Upper lobe of left lung (tissue), 6 donors: ENCODE measurements at regions not wholly inside any gene's neighbourhood (a gene's known extent, or its start where the extent isn't known, plus 50 kb on each side); places are given as distances from the start of the nearest gene placed in this dataset.

Experiments
- ATAC-seq, 2 donors: fragments of 200-7000 bp; cut with Tn5 transposase; one replicate each; pipeline ENCODE4 v1.9.1; 2022; ENCODE audit warnings: mild to moderate bottlenecking in 2 of 2, moderate library complexity in 2 of 2; ENCODE audit not compliant: low FRiP score in 2 of 2
- DNase-seq, 2 donors: peaks; one replicate each; pipeline ENCODE4 v3.0.0-alpha.2; 2019 to 2020
- H3K27ac ChIP-seq, 4 donors: fragments of 200-600 bp; sonication (generic); one replicate each; pipeline ENCODE4 v1.5.1; 2016 to 2019
- H3K27me3 ChIP-seq, 4 donors: fragments of 200-600 bp; sonication (generic); one replicate each; pipeline ENCODE4 v1.5.1; 2017 to 2019
- H3K36me3 ChIP-seq, 4 donors: fragments of 200-600 bp; sonication (generic); one replicate each; pipeline ENCODE4 v1.5.1; 2016 to 2019
- H3K4me1 ChIP-seq, 4 donors: fragments of 200-600 bp; sonication (generic); one replicate each; pipeline ENCODE4 v1.5.1; 2018 to 2019
- H3K4me3 ChIP-seq, 4 donors: fragments of 200-600 bp; sonication (generic); one replicate each; pipeline ENCODE4 v1.5.1; 2017 to 2019; ENCODE audit warnings: mild to moderate bottlenecking in 2 of 4, moderate library complexity in 1 of 4
- H3K9me3 ChIP-seq, 4 donors: fragments of 200-600 bp; sonication (generic); one replicate each; pipeline ENCODE4 v1.5.1; 2018 to 2019
- EP300 ChIP-seq, 4 donors: sonication (generic); formaldehyde crosslinking; IDR thresholded peaks; one replicate each; pipeline ENCODE4 v1.5.1; 2017; ENCODE audit warnings: antibody characterized with exemption in 4 of 4, control low read depth in 2 of 4
- POLR2A ChIP-seq, 4 donors: fragments of 450-650 bp; IDR thresholded peaks; one replicate each; pipeline ENCODE4 v1.5.1; 2016 to 2017; ENCODE audit warnings: antibody characterized with exemption in 4 of 4, mild to moderate bottlenecking in 2 of 4
- POLR2AphosphoS5 ChIP-seq, 2 donors: sonication (generic); formaldehyde crosslinking; IDR thresholded peaks; one replicate each; pipeline ENCODE4 v1.5.1; 2017; ENCODE audit warnings: antibody characterized with exemption in 2 of 2
- WGBS, 2 donors: methylation state at CpG; one replicate each; pipeline ENCODE4 v1.1.5; 2017 to 2018; 5-methylcytosine and 5-hydroxymethylcytosine counted together
- TF ChIP-seq, protein P1 (sequence below), 6 experiments: fragments of 450-650 bp in 4 of 6; fragments of 200-600 bp in 2 of 6; sonication (generic) in 2 of 6; IDR thresholded peaks; one replicate each; pipeline ENCODE4 v1.5.1; 2016 to 2019; ENCODE audit warnings: antibody characterized with exemption in 6 of 6
- donor health status: DM: no; HTN: no; CAD: no; lungs with moderate emphysema.
- donor health status: DM: no; HTN: yes; CAD: no; lungs with severe emphysema.

DNA sequence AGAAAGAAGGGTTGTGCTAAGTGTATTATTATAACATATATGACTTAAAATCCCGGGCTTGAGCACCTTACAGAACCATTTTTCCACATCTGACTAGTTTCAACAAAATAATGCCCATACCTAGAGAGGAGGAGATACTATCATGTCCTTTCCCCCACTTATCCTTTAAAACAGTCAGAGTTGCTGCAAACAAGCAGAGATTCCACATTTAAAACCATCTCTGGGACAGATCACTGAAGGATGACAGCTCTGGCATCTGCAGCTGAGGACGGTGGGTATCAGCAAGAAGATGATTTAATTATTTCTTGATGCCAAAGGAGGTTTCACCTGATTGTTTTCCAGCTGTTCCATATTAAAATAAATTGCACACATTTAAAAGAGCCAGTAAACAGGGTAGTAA is 328.0 kb upstream of the TMTC1 start:
- WGBS, 2 donors: 81 to 82% methylated on average over 2 of the region's 2 CpGs
- DNase-seq (no peak), ATAC-seq (no peak)
- TF ChIP-seq, protein P1, sequence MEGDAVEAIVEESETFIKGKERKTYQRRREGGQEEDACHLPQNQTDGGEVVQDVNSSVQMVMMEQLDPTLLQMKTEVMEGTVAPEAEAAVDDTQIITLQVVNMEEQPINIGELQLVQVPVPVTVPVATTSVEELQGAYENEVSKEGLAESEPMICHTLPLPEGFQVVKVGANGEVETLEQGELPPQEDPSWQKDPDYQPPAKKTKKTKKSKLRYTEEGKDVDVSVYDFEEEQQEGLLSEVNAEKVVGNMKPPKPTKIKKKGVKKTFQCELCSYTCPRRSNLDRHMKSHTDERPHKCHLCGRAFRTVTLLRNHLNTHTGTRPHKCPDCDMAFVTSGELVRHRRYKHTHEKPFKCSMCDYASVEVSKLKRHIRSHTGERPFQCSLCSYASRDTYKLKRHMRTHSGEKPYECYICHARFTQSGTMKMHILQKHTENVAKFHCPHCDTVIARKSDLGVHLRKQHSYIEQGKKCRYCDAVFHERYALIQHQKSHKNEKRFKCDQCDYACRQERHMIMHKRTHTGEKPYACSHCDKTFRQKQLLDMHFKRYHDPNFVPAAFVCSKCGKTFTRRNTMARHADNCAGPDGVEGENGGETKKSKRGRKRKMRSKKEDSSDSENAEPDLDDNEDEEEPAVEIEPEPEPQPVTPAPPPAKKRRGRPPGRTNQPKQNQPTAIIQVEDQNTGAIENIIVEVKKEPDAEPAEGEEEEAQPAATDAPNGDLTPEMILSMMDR (IDR thresholded peaks at IDR 0.05): no peak
- no peak for TF ChIP-seq EP300 (IDR thresholded peaks at IDR 0.05)
- TF ChIP-seq POLR2A (IDR thresholded peaks at IDR 0.05): no peak
- no peak overlapping the region for H3K4me3 ChIP-seq
- H3K27ac ChIP-seq: no peak overlapping the region
- no peaks in the 10 kb centered on the region for H3K36me3 ChIP-seq
- H3K27me3 ChIP-seq: no peaks in the 10 kb centered on the region
- H3K4me1 ChIP-seq: no peaks in the 10 kb centered on the region
- no peaks in the 10 kb centered on the region for H3K9me3 ChIP-seq

DNA sequence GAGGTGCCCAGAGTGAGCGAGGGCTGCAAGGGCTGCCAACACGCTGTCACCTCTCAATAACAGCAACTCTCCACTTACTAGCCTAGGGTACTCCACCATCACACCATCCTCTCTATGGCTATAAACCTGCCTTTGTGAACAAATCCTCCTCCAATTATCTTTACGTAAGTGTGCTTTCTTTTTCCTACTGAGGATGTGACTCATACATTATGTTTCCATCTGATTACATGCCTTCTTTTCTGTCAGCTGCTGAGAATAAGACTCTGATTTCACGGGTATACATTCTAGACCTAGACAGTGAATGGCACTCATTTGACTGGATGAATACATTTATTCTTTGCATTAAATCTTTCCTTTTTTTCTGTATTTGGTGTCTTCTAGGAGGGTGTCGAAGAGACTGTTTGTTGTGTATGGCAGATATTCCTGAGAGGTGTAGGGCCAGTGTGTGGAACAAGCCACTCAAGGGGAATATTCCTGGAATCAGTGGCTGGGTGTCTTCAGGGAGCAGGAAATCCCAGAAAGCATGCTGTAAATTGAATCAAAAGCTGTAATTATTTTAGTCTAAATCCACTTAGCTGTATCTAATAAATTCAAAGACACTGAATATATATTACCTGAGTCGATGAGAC is 327.3 kb upstream of the TMTC1 start:
- no peaks in the 10 kb centered on the region for H3K36me3 ChIP-seq
- DNase-seq: no peak
- no peak overlapping the region for H3K27ac ChIP-seq
- H3K27me3 ChIP-seq: no peaks in the 10 kb centered on the region
- ATAC-seq: no peak
- no peak overlapping the region for H3K4me3 ChIP-seq
- no peaks in the 10 kb centered on the region for H3K9me3 ChIP-seq
- H3K4me1 ChIP-seq: no peaks in the 10 kb centered on the region
- WGBS, 2 donors: 85% methylated on average over 6 of the region's 6 CpGs
- no peak for TF ChIP-seq EP300 (IDR thresholded peaks at IDR 0.05)
- no peak for TF ChIP-seq POLR2A (IDR thresholded peaks at IDR 0.05)
- TF ChIP-seq, protein P1 (IDR thresholded peaks at IDR 0.05): no peak
- no peak for TF ChIP-seq POLR2AphosphoS5 (IDR thresholded peaks at IDR 0.05)

GRCh38 chr12:30110498-30110897 is 326.8 kb upstream of the TMTC1 start:
- H3K9me3 ChIP-seq: no peaks in the 10 kb centered on the region
- TF ChIP-seq, protein P1 (IDR thresholded peaks at IDR 0.05): no peak
- TF ChIP-seq EP300 (IDR thresholded peaks at IDR 0.05): no peak
- no peak overlapping the region for H3K27ac ChIP-seq
- DNase-seq: peak in 1 of 2 donors; percentile 73
- H3K4me3 ChIP-seq: no peak overlapping the region
- no peaks in the 10 kb centered on the region for H3K36me3 ChIP-seq
- no peaks in the 10 kb centered on the region for H3K27me3 ChIP-seq
- whole genome bisulfite sequencing, 2 donors: 99 to 100% methylated on average over 5 to 19 of the region's 22 CpGs
- no peaks in the 10 kb centered on the region for H3K4me1 ChIP-seq
- no peak for ATAC-seq

DNA sequence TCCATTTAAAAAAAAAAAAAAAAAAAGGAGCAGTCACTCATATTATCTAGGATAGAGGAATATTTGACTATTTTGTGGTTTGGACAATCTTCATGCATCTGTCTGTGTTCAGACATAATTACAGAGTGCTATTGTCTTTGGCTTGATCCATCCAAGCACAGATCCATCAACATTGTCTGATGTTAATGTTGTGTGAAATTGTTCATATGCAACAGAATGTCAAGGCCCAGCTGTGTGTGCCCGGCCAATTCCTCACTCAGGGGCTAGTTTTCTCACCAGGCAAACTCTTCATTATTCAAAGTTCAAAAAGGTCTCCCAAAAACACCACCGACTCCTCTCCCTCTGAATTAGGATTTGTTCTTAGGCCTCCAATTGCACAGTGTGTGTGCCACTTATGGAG is 324.9 kb upstream of the TMTC1 start:
- WGBS, 2 donors: 82 to 90% methylated on average over 2 of the region's 2 CpGs
- Histone ChIP-seq H3K4me3 (no peak overlapping the region), H3K4me1 (no peaks in the 10 kb centered on the region), H3K9me3 (no peaks in the 10 kb centered on the region), H3K36me3 (no peaks in the 10 kb centered on the region), H3K27ac (no peak overlapping the region), H3K27me3 (no peaks in the 10 kb centered on the region)
- TF ChIP-seq POLR2AphosphoS5 (IDR thresholded peaks at IDR 0.05) (no peak), EP300 (IDR thresholded peaks at IDR 0.05) (no peak), POLR2A (IDR thresholded peaks at IDR 0.05) (no peak)
- TF ChIP-seq, protein P1 (IDR thresholded peaks at IDR 0.05): no peak
- ATAC-seq (no peak), DNase-seq (no peak)

- Histone ChIP-seq H3K4me1 (no peaks in the 10 kb centered on the region), H3K27me3 (no peaks in the 10 kb centered on the region), H3K27ac (no peak overlapping the region), H3K4me3 (no peak overlapping the region), H3K36me3 (no peaks in the 10 kb centered on the region), H3K9me3 (no peaks in the 10 kb centered on the region)
- ATAC-seq (no peak), DNase-seq (no peak)
- TF ChIP-seq POLR2A (IDR thresholded peaks at IDR 0.05) (no peak), POLR2AphosphoS5 (IDR thresholded peaks at IDR 0.05) (no peak), EP300 (IDR thresholded peaks at IDR 0.05) (no peak)
- TF ChIP-seq, protein P1 (IDR thresholded peaks at IDR 0.05): no peak
- 37 to 45% methylated on average over 9 of the region's 9 CpGs for WGBS, 2 donors
Observed at GRCh38 chr12:30106204-30106965, 322.6 kb upstream of the TMTC1 start.
